ENCODE measurements at regions not wholly inside any gene's neighbourhood (a gene's known extent, or its start where the extent isn't known, plus 50 kb on each side); places are given as distances from the start of the nearest gene placed in this dataset.

- no peak for TF ChIP-seq TCF7 (CRISPR knock-in tag; IDR thresholded peaks at IDR 0.05; ENCODE audit: low read depth)
- no peak for TF ChIP-seq CTCF (IDR thresholded peaks at IDR 0.05)
- no peak for TF ChIP-seq JUN (CRISPR knock-in tag; IDR thresholded peaks at IDR 0.05)
- TF ChIP-seq CREB1 (CRISPR knock-in tag; IDR thresholded peaks at IDR 0.05): no peak
- TF ChIP-seq FOXJ3 (CRISPR knock-in tag; IDR thresholded peaks at IDR 0.05; ENCODE audit: borderline replicate concordance): no peak
- TF ChIP-seq ATF2 (CRISPR knock-in tag; IDR thresholded peaks at IDR 0.05; ENCODE audit: borderline replicate concordance, low read depth): no peak
- TF ChIP-seq E2F1 (CRISPR knock-in tag; IDR thresholded peaks at IDR 0.05): no peak
- no peak for TF ChIP-seq E2F4 (CRISPR knock-in tag; IDR thresholded peaks at IDR 0.05; ENCODE audit: borderline replicate concordance, low read depth)
These were observed 320.9 kb upstream of the ADGRL3 start for GRCh38 chr4:60879135-60879701.

All from WTC11 (cell line).